HG02970 (cell line): ENCODE measurements at regions not wholly inside any gene's neighbourhood (a gene's known extent, or its start where the extent isn't known, plus 50 kb on each side); places are given as distances from the start of the nearest gene placed in this dataset.

Source experiments
- ATAC-seq: cut with Tn5 transposase; IDR thresholded peaks from one replicate; pipeline ENCODE4 v1.9.1; 2021; ENCODE audit warnings: mild to moderate bottlenecking, moderate library complexity, moderate number of reproducible peaks; ENCODE audit not compliant: unreplicated experiment, low FRiP score

GRCh38 chr12:62113366-62114011 lies 146.7 kb upstream of the USP15 start:
- no peak for ATAC-seq

- no peak for ATAC-seq
Measured at GRCh38 chr12:62116986-62117385, 143.2 kb upstream of the USP15 start.

- ATAC-seq, result no peak
Measured at GRCh38 chr12:62123721-62124203, 136.4 kb upstream of the USP15 start.

- no peak for ATAC-seq
Measured at GRCh38 chr12:62127516-62127915, 132.7 kb upstream of the USP15 start.

GRCh38 chr12:62128175-62128975 lies 131.8 kb upstream of the USP15 start:
- ATAC-seq, result no peak

GRCh38 chr12:62129291-62129690 lies 130.9 kb upstream of the USP15 start:
- ATAC-seq, result no peak

GRCh38 chr12:62130402-62130801 lies 129.8 kb upstream of the USP15 start:
- ATAC-seq, result no peak

- ATAC-seq, result no peak
Measured at GRCh38 chr12:62130834-62131552, 129.2 kb upstream of the USP15 start.

GRCh38 chr12:62133440-62133839 lies 126.8 kb upstream of the USP15 start:
- ATAC-seq, result no peak

- ATAC-seq, result no peak
Measured at GRCh38 chr12:62135553-62136200, 124.5 kb upstream of the USP15 start.

GRCh38 chr12:62136496-62136895 lies 123.7 kb upstream of the USP15 start:
- no peak for ATAC-seq

GRCh38 chr12:62138527-62138926 lies 121.7 kb upstream of the USP15 start:
- no peak for ATAC-seq

- ATAC-seq, result no peak
Measured at GRCh38 chr12:62146318-62146717, 113.9 kb upstream of the USP15 start.

GRCh38 chr12:62158013-62158412 lies 102.2 kb upstream of the USP15 start:
- ATAC-seq, result no peak

- no peak for ATAC-seq
Measured at GRCh38 chr12:62158461-62159360, 101.5 kb upstream of the USP15 start.

GRCh38 chr12:62162214-62162613 lies 98.0 kb upstream of the USP15 start:
- ATAC-seq, result no peak

- no peak for ATAC-seq
Measured at GRCh38 chr12:62163368-62163767, 96.8 kb upstream of the USP15 start.

GRCh38 chr12:62164036-62164435 lies 96.2 kb upstream of the USP15 start:
- no peak for ATAC-seq

- ATAC-seq, result no peak
Measured at GRCh38 chr12:62166525-62166924, 93.7 kb upstream of the USP15 start.

GRCh38 chr12:62168411-62168810 lies 91.8 kb upstream of the USP15 start:
- no peak for ATAC-seq
